IPS-15b (cell line): ENCODE measurements at regions not wholly inside any gene's neighbourhood (a gene's known extent, or its start where the extent isn't known, plus 50 kb on each side); places are given as distances from the start of the nearest gene placed in this dataset.
"Not testable (repeated sequence)": the region's sequence is repeated elsewhere in the genome, so short reads cannot be mapped to it uniquely, and the experiment has no call there.

Experiments
- H3K27me3 ChIP-seq: one replicate; pipeline ENCODE4 v1.6.1; 2013; ENCODE audit warnings: low read length; ENCODE audit not compliant: control insufficient read depth, insufficient read depth
- H3K36me3 ChIP-seq: one replicate; pipeline ENCODE4 v1.6.1; 2013; ENCODE audit warnings: low read length; ENCODE audit not compliant: control insufficient read depth, insufficient read depth
- H3K4me1 ChIP-seq: one replicate; pipeline ENCODE4 v1.6.1; 2013; ENCODE audit warnings: mild to moderate bottlenecking, low read length; ENCODE audit not compliant: control insufficient read depth, insufficient read depth
- H3K4me3 ChIP-seq: one replicate; pipeline ENCODE4 v1.5.1; 2013; ENCODE audit warnings: low read depth, low read length
- H3K9ac ChIP-seq: one replicate; pipeline ENCODE4 v1.6.1; 2013; ENCODE audit warnings: low read depth, mild to moderate bottlenecking, low read length
- H3K9me3 ChIP-seq: one replicate; pipeline ENCODE4 v1.6.1; 2013; ENCODE audit warnings: mild to moderate bottlenecking, low read length; ENCODE audit not compliant: control insufficient read depth, insufficient read depth

- H3K27me3 ChIP-seq, result no peaks in the 10 kb centered on the region
- no peak overlapping the region for H3K9ac ChIP-seq
- H3K4me1 ChIP-seq, result no peaks in the 10 kb centered on the region
- no peak overlapping the region for H3K4me3 ChIP-seq
- no peaks in the 10 kb centered on the region for H3K9me3 ChIP-seq
- no peaks in the 10 kb centered on the region for H3K36me3 ChIP-seq
Measured at GRCh38 chr4:164138521-164138920, 615.4 kb upstream of the SMIM31 start.

GRCh38 chr4:164139291-164139690, 614.6 kb upstream of the SMIM31 start:
- Histone ChIP-seq H3K9me3 (no peaks in the 10 kb centered on the region), H3K27me3 (no peaks in the 10 kb centered on the region), H3K4me3 (no peak overlapping the region), H3K9ac (no peak overlapping the region), H3K4me1 (no peaks in the 10 kb centered on the region), H3K36me3 (no peaks in the 10 kb centered on the region)

- not testable (repeated sequence) for H3K36me3 ChIP-seq, H3K4me3 ChIP-seq, H3K9me3 ChIP-seq, H3K27me3 ChIP-seq, H3K4me1 ChIP-seq, H3K9ac ChIP-seq
Measured at GRCh38 chr4:164141755-164142375, 612.1 kb upstream of the SMIM31 start.

- Histone ChIP-seq H3K4me1 (no peaks in the 10 kb centered on the region), H3K27me3 (no peaks in the 10 kb centered on the region), H3K9ac (no peak overlapping the region), H3K9me3 (no peaks in the 10 kb centered on the region), H3K36me3 (no peaks in the 10 kb centered on the region), H3K4me3 (no peak overlapping the region)
Measured at GRCh38 chr4:164154416-164154815, 599.5 kb upstream of the SMIM31 start.

- no peaks in the 10 kb centered on the region for H3K27me3 ChIP-seq
- H3K36me3 ChIP-seq, result no peaks in the 10 kb centered on the region
- H3K9ac ChIP-seq, result no peak overlapping the region
- no peaks in the 10 kb centered on the region for H3K4me1 ChIP-seq
- H3K9me3 ChIP-seq, result no peaks in the 10 kb centered on the region
- H3K4me3 ChIP-seq, result no peak overlapping the region
Measured at GRCh38 chr4:164169591-164169990, 584.3 kb upstream of the SMIM31 start.

- no peak overlapping the region for H3K9ac ChIP-seq
- H3K36me3 ChIP-seq, result no peaks in the 10 kb centered on the region
- no peaks in the 10 kb centered on the region for H3K9me3 ChIP-seq
- H3K4me1 ChIP-seq, result no peaks in the 10 kb centered on the region
- no peak overlapping the region for H3K4me3 ChIP-seq
- no peaks in the 10 kb centered on the region for H3K27me3 ChIP-seq
Measured at GRCh38 chr4:164177153-164177552, 576.8 kb upstream of the SMIM31 start.

- H3K4me3 ChIP-seq, result no peak overlapping the region
- no peaks in the 10 kb centered on the region for H3K36me3 ChIP-seq
Measured at GRCh38 chr4:164177753-164178152, 576.2 kb upstream of the SMIM31 start.

GRCh38 chr4:164188236-164188635, 565.7 kb upstream of the SMIM31 start:
- H3K4me3 ChIP-seq, result no peak overlapping the region
- no peaks in the 10 kb centered on the region for H3K27me3 ChIP-seq
- no peaks in the 10 kb centered on the region for H3K4me1 ChIP-seq
- no peaks in the 10 kb centered on the region for H3K9me3 ChIP-seq
- H3K9ac ChIP-seq, result no peak overlapping the region
- no peaks in the 10 kb centered on the region for H3K36me3 ChIP-seq

More at GRCh38 chr4:164177753-164178152, 576.2 kb upstream of the SMIM31 start:
- Histone ChIP-seq H3K27me3 (no peaks in the 10 kb centered on the region), H3K9ac (no peak overlapping the region), H3K9me3 (no peaks in the 10 kb centered on the region), H3K4me1 (no peaks in the 10 kb centered on the region)

GRCh38 chr4:164192844-164193243, 561.1 kb upstream of the SMIM31 start:
- Histone ChIP-seq H3K9ac (no peak overlapping the region), H3K9me3 (no peaks in the 10 kb centered on the region), H3K36me3 (no peaks in the 10 kb centered on the region)

GRCh38 chr4:164193676-164194075, 560.3 kb upstream of the SMIM31 start:
- H3K9ac ChIP-seq, result no peak overlapping the region
- no peaks in the 10 kb centered on the region for H3K9me3 ChIP-seq
- H3K4me1 ChIP-seq, result no peaks in the 10 kb centered on the region
- H3K27me3 ChIP-seq, result no peaks in the 10 kb centered on the region
- no peak overlapping the region for H3K4me3 ChIP-seq
- H3K36me3 ChIP-seq, result no peaks in the 10 kb centered on the region

More at GRCh38 chr4:164192844-164193243, 561.1 kb upstream of the SMIM31 start:
- Histone ChIP-seq H3K4me1 (no peaks in the 10 kb centered on the region), H3K27me3 (no peaks in the 10 kb centered on the region), H3K4me3 (no peak overlapping the region)

- Histone ChIP-seq H3K9ac (no peak overlapping the region), H3K4me3 (no peak overlapping the region), H3K36me3 (no peaks in the 10 kb centered on the region)
Measured at GRCh38 chr4:164197556-164197955, 556.4 kb upstream of the SMIM31 start.

GRCh38 chr4:164203476-164203875, 550.5 kb upstream of the SMIM31 start:
- Histone ChIP-seq H3K9me3 (no peaks in the 10 kb centered on the region), H3K9ac (no peak overlapping the region), H3K36me3 (no peaks in the 10 kb centered on the region), H3K27me3 (no peaks in the 10 kb centered on the region), H3K4me1 (peaks cover 6% of the 10 kb centered on the region), H3K4me3 (no peak overlapping the region)

More at GRCh38 chr4:164197556-164197955, 556.4 kb upstream of the SMIM31 start:
- Histone ChIP-seq H3K9me3 (no peaks in the 10 kb centered on the region), H3K27me3 (no peaks in the 10 kb centered on the region), H3K4me1 (no peaks in the 10 kb centered on the region)
